ENCODE measurements at regions not wholly inside any gene's neighbourhood (a gene's known extent, or its start where the extent isn't known, plus 50 kb on each side); places are given as distances from the start of the nearest gene placed in this dataset.

DNA sequence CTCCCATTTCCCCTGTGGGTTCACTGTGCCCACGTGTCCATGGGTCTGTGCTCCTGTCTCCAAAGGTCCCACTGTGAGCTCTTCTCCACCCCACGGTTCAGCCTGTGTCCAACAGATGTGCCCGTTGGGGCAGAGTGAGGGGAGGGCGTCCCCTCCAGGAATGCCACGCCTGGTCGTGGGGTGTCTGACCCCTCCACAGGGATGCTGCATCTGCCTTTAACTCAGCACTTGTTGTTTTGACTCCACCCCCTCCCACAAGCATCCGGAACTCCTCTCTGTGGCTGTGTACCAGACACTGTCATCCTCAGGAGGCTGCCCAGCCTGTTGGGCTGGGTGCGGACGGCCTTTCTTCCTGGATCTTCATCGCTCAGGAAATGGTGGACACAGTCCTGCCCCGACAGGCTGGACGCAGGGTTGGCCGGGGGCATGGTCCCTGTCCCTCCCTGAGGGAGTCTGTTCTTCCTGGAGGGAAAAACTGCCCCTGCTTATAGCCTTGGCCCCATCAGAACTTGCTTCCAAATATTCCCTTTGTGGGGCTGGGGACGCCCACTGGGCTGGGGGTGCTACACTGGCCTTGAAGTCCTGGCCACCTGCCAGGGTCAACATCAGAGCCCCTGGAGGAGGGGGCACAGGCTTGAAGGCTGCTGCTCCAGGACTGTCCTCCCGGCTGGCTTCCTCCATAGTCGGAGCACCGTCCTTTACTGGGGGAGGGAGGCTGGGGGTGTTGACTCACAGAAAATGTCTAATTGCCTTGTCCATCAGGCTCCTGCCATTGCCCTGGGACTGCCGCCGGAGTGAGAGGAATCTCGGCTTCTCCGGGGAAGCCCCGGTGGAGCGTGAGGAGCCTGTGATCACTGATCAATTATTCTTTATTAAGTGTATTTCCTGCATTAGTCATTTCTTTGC is 182.0 kb upstream of the C1orf174 start:
- DNase-seq (ENCODE audit: low read depth, low spot score), result no peak
- H3K4me3 ChIP-seq (ENCODE audit: low read length), result no peak overlapping the region

DNA sequence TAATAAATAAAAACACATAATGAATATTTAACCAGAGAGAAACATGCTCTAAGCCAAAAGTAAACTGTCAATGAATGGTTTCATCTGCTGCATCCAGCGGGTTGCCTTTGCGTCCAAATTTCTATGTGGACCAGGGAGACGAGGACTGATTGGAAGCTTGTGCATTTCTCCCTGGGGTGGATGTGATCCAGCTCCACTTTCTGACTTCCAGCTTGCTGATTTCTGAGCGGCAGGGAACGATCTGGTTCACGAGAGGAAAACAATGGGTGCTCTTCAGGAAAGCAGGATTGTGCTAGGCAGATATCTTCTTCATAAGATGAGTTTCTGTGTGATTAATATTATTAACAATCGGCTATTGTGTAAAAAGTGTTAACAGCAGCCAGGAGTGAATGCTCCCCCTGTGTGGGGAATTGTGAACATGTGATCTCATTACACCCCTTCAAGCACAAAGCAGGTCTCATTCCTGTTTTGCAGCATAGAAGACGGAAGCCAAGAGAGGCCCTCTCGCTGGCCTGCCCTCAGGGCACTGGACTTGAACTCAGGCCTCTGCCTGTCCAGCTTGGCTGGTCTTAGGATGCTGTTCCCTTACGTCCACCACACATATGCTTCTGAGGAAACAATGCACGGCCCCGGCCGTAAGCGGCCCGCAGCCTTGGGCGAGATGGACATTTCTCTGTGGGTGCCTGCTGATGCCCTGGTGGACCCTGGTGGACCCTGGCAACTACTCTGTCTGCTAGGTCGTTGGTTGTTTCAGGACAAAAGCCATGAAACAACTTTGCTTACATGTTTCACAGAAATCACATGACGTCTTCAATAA is 183.4 kb upstream of the C1orf174 start:
- DNase-seq (ENCODE audit: low read depth, low spot score), result no peak
- H3K4me3 ChIP-seq (ENCODE audit: low read length), result no peak overlapping the region

DNA sequence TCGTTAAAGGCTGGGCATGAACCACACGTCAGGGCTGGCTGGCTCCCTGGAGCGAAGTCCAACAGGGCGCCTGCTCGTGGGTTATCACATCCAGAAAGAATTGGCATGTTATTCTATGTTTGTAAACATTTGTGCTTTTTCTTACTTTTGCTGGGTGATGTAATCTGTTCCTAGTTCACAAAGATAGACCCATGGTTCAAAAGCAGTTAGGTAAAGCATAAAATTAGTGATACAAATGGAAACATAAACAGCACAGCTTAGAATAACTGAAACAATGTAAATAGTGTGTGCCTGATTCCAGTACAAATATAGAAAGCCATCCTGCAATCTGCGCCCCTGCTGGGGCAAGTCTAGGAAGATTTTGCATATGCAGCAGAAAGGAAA is 184.0 kb upstream of the C1orf174 start:
- H3K4me3 ChIP-seq (ENCODE audit: low read length), result no peak overlapping the region
- no peak for DNase-seq (ENCODE audit: low read depth, low spot score)

DNA sequence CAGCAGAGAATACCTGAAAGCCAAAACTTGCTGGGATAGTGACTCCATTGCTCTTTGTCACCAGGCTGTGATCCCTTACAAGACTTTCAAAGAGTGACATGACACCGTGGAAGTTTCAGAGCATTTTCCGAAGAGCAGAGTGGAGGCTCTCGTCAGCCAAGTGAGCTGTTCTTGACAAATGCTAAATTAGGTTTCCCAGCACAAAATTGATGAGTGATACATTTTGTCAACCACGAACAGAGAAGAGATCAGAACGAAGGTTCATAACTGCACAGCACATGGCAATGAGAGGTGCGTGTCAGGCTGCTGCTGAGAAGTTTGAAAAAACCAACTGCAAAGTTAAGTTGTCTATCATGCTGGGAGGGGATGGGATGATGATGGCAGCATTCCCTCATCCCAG is 184.4 kb upstream of the C1orf174 start:
- no peak for DNase-seq (ENCODE audit: low read depth, low spot score)
- no peak overlapping the region for H3K4me3 ChIP-seq (ENCODE audit: low read length)

DNA sequence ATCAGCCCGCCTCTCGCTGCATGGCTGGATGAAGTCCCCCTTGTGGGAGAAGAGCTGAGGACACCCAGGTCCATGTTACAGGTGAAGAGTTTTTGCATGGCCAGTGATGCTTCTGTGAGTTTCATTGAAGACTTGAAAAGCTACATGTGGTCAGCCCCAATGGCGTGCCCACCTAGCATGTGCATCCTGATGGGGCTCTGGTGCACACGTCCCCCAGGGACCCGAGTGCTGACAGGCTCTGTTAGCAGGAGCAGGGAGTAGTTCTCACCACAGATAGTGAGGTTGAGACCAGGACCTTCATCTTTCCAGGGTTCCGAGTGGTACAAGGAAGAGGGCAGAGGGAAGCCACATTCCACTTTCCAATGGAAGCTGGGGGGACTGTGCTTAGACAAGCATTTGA is 184.8 kb upstream of the C1orf174 start:
- no peak overlapping the region for H3K4me3 ChIP-seq (ENCODE audit: low read length)
- DNase-seq (ENCODE audit: low read depth, low spot score), result no peak

DNA sequence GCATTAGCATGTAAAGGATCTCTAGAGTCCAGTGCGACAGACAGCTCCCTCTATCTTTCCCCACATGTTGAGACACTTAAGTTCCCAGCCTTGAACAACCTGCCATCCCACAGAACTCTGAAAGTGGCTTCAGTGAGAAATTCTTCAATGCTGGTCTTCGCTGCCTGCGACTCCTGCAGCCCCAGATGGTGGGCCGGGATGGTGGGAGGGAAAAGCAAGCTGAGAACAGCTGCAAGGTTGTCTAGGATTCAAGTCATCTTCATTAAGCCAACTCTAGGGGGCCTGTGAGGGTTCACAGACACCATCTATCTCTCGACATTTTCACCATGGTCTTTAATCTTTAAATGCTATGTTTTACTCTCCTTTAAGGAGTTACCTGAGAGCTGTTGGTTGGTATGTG is 185.5 kb upstream of the C1orf174 start:
- H3K4me3 ChIP-seq (ENCODE audit: low read length), result no peak overlapping the region
- DNase-seq (ENCODE audit: low read depth, low spot score), result no peak

DNA sequence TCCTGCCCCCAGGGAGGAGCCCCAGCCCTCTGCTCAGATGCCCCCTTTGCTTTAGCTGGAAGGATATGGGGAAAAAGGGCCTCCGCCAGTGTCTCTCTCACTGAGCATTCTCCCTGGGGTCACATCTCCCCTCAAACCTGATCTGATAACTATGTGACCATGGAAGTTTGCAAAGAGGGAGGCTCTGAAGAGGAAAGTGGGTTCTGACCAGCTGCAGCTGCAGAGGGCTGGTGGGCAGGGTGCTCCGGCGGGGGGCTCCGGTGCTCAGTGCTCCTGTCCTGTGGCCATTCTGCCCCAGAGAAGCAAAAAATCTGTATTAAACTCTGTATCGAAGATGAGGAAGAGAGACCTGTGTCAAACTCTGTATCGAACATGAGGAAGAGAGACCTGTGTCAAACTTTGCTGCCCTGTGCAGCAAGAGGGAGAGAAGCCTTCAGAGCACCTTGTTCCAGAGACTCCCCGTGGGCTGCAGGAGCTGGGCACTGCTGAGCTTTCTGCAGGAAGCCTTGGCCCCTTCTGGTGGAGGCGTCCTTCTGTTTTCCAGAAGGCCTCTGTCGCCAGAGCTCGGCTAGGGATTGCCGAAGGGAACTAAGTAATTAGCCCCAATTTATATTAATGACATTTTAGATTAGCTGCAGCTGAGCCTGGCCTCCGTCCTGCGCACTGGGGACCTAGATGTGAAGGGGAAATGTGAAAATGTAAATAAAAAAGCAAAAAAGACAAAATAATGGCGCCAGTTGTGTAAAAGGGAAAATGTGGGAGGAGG is 186.2 kb upstream of the C1orf174 start:
- H3K4me3 ChIP-seq (ENCODE audit: low read length), result no peak overlapping the region
- DNase-seq (ENCODE audit: low read depth, low spot score), result no peak

DNA sequence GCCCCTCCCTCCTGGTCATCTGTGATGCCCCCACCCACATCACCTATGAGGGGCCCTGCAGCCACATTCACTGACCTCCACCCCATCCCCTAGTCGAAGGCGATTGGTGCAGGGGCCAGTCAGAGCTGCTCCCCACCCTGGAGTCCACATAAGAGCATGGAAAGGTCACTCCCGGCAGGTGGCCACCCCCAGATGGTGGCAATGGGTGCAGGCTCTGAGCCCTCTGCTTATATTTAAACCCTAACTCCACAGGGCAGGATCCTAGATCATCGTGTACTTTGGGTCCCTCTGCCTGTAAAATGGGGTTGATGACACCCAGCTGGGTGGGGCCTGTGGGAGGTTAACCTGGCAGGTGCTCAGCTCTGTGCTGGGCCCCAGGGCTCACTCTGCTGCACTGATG is 186.8 kb upstream of the C1orf174 start:
- H3K4me3 ChIP-seq (ENCODE audit: low read length), result no peak overlapping the region
- no peak for DNase-seq (ENCODE audit: low read depth, low spot score)

DNA sequence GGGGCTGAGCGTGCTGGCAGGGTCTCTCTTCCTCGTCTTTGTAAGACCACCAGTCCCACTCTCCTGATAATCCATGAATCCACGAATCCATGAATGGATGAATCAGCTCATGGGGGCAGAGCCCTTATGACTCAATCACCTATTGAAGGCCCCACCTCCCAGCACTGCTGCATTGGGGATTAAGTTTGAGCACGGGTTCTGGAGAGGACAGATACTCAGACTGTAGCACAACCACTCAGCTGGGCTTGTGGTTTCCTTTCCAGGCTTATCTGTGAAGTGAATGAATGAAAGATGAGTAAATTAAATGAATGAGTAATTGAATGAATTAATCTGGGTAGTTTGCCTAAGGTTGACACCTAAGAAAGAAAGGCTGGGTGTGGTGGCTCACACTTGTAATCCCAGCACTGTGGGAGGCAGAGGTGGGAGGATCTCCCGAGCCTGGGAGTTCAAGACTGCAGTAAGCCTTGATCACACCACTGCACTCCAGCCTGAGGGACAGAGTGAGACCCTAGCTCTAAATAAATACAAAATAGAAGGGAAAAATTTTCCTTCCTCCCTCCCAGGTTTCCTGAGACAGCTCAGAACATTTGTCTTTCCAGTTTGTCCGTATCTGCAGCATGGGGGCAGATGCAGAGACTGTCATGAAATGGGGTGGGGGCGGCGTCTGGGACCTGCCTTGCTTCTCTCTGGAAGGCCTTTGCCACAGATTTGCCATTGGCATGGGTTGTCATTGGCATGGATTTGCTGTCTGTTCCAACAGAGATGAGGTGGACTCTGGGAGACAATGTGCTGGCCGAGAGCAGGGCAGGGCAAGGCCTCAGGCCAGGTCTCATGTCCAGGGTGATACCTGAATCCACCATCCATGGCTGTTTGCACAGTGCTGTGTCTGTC is 187.7 kb upstream of the C1orf174 start:
- H3K4me3 ChIP-seq (ENCODE audit: low read length), result no peak overlapping the region
- DNase-seq (ENCODE audit: low read depth, low spot score), result no peak

DNA sequence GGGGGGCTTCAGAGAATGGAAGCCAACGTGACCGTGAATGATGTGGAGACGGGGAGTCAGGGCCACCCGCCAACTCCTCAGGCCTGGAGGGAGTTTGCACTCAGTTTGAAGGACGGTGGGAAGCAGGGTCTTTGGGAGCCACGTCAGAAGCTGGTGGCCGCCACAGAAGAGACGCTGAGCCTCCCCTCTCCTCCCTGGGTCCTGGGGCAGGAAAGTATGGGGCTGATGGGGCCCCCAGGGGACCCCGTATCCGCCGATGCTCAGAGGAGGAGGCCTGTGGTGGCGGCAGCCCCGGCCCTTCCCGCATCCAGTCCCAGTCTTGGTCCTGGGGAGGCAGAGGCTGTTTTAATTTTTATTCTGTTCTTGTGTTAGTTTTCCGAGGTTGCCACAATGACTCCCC is 188.6 kb upstream of the C1orf174 start:
- no peak overlapping the region for H3K4me3 ChIP-seq (ENCODE audit: low read length)
- no peak for DNase-seq (ENCODE audit: low read depth, low spot score)

DNA sequence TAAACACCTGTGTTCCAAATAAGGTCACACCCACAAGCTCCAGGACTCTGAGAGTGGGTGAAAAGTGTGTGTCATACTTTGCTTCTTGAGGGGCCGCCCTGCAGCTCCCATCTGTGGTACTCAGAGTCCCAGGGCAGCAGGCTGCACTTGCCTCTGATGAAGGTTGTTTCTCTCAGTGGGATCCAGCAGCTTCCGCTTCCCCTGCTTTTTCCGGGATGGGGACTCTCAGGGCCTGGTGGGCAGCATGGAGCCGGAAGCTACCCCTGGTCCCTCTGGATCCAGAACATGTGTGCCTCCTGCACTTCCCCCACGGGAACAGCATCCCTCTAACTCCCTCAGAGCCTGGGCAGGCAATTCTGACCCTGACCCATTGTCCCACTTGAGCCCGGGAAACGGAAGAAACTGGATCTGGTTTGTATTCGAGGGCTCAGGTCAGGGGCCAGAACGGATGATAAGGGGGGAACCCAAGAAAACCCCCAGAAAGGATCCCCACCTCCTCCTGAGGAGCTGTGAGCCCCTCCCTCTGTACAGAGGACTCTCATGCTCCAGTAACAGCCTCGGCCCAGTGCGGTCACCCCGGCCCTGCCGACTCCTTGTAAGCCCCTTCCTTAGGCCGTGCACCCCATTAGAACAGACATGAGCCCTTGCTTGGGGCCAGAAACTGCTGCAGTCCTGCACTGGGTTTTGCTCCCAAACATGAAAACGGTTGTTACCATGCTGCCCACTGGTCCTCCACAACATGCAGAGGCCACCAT is 189.5 kb upstream of the C1orf174 start:
- no peak overlapping the region for H3K4me3 ChIP-seq (ENCODE audit: low read length)
- no peak for DNase-seq (ENCODE audit: low read depth, low spot score)

DNA sequence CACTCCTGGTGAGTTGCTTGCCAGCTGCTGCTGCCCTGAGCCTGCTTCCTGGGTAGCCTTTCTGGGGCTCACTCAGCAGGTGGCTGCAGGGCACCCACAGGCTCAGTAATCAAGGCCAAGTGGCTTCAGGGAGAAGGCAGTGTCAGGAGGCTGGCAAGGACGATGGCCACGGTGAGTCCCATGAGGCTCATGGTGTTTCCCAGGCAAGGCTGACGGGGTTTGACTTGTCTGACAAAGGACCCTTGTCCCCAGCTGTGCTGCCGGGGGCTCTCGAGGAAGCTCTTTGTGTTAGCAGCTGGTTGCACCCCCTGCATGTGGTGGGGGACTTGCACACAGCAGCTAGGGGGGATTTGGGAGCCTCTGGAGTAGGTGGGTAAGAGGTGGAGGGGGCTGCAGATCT is 190.5 kb upstream of the C1orf174 start:
- no peak overlapping the region for H3K4me3 ChIP-seq (ENCODE audit: low read length)
- DNase-seq (ENCODE audit: low read depth, low spot score), result no peak

DNA sequence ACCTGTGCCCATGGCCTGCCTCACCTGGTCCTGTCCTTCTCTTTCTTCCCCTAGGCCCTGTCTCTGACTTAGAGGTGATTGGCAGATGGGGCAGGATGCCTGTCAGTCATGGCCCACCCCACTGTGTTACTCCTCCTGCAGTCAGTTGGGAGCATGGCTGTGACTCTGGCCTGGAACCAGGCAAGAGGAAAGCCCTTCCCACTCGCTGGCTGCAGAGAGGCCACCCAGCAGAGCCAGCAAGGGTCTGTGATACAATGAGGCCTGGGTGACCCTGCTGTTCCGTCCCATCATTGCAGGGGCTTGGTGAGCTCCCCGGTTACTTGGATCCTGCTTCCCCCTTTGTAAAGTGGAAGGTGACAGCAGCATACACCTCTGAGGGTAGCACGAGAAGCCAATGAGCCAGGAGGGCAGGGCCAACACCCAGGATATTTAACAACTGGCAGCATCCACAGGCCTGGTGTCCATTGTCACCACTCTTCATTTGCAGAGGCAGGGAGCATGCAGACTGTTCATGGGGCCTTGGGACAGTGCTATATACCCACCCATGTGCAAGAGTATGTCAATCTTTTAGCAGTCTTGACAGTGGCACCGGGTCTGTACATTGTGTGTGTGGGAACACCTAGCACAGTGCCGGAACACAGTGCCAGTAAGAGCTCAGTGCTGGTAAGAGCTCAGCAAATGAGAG is 191.0 kb upstream of the C1orf174 start:
- no peak overlapping the region for H3K4me3 ChIP-seq (ENCODE audit: low read length)
- DNase-seq (ENCODE audit: low read depth, low spot score), result no peak

DNA sequence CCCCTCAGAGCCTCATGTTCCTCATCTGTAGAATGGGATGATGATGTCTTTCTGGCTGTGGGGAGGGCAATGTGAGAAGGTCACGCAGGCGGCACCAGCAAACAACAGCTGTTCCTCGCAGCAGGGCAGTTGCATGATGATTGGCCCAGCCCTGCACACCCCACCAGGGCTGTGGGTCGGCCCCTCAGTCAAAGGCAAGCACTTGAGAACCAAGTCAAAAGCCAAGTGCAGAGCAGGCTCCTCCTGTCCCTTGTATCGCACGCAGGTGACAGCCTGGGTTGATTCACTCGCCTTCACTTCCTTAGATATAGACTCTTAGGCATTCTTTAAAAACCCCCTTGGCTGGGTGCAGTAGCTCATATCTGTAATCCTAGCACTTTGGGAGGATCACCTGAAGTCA is 191.9 kb upstream of the C1orf174 start:
- no peak overlapping the region for H3K4me3 ChIP-seq (ENCODE audit: low read length)
- DNase-seq (ENCODE audit: low read depth, low spot score), result no peak

DNA sequence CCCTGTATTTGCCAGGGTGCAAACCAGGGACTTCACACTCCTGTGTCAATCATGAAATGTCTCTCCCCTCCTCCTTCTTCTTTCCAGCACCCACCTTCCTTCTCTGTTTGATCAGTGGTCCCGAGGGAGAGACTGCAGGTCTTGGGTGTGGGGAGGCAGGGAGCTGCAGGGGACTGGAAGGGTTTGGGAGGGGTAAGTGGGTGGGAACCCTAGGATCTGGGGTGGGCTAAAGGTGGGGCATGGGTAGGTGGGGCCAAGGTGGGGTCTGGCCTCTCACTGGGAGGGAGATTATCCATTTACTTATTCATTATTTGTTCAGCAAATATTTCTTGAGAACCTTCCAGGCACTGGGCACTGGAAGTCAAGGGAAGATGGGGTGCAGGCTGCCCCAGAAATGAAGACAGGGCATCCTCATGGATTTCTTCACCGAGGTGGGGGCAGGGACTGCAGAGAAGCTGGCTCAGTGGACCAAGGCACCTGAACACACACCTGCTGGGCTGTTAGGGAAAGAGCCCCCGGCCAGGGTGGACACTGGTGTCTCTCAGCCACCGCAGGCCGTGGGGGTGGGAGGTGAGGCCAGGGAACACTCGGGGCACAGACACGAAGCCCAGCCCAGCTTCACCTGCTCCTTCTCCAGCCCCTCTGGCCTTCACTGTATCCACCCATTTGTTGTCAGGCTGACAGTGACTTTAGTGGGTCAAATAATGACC is 193.9 kb upstream of the C1orf174 start:
- DNase-seq (ENCODE audit: low read depth, low spot score), result no peak
- H3K4me3 ChIP-seq (ENCODE audit: low read length), result no peak overlapping the region

DNA sequence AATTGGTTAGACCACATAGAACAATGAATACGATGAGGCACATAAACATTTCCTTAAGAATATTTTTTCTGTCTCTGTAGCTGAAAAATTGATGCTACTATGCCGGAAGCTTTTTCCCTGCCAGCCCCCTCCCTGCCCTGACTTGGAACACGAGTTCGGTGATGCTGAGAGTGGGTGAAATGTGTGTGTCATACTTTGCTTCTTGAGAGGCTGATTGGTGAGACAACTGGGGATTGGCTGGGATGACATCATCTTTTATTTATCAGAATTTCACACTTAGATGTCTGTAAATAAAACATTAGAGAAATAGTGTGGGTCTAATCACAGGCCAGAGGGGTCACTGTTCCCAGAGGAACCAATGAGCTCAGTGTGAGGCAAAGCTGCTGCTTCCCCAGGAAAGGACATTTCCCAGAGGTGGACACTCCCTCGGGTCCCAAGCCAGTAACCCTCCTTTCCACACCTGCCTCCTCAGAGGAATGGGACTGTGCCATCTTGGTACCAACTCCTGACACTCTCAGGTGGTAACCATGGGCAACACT is 195.4 kb upstream of the C1orf174 start:
- DNase-seq (ENCODE audit: low read depth, low spot score), result no peak
- H3K4me3 ChIP-seq (ENCODE audit: low read length), result no peak overlapping the region
